Ovary (tissue), 7 donors: ENCODE measurements at regions not wholly inside any gene's neighbourhood (a gene's known extent, or its start where the extent isn't known, plus 50 kb on each side); places are given as distances from the start of the nearest gene placed in this dataset.
"Not testable (repeated sequence)": the region's sequence is repeated elsewhere in the genome, so short reads cannot be mapped to it uniquely, and the experiment has no call there.

Experiments used
- DNase-seq, 5 donors: peaks; one replicate each; pipeline ENCODE4 v3.0.0-alpha.2; 2019 to 2020
- H3K27ac ChIP-seq, 2 donors: fragments of 200-600 bp; one replicate each; pipeline versions ENCODE4 v1.5.1 to v1.8.0; 2019 to 2022
- H3K27me3 ChIP-seq: fragments of 200-600 bp; one replicate; pipeline ENCODE4 v1.8.0; 2022
- H3K36me3 ChIP-seq: fragments of 200-600 bp; sonication (generic); one replicate; pipeline ENCODE4 v1.5.1; 2019
- H3K4me1 ChIP-seq: one replicate; pipeline ENCODE4 v1.8.1; 2013; ENCODE audit warnings: mild to moderate bottlenecking, moderate library complexity; ENCODE audit not compliant: insufficient read depth
- H3K4me3 ChIP-seq: fragments of 200-600 bp; sonication (generic); one replicate; pipeline ENCODE4 v1.5.1; 2017
- H3K9me3 ChIP-seq, 2 donors: fragments of 200-600 bp in 1 of 2; sonication (generic) in 1 of 2; one replicate each; pipeline versions ENCODE4 v1.5.1 to v1.8.1; 2013 to 2019; ENCODE audit warnings: mild to moderate bottlenecking in 1 of 2, moderate library complexity in 1 of 2
- CTCF ChIP-seq, 3 donors: fragments of 450-650 bp in 2 of 3; fragments of 200-600 bp in 1 of 3; IDR thresholded peaks; one replicate each; pipeline versions ENCODE4 v1.5.1 to v1.8.0; 2016 to 2022; ENCODE audit warnings: antibody characterized with exemption in 3 of 3, mild to moderate bottlenecking in 1 of 3
- WGBS, 3 donors: extraction: QIAGEN DNeasy Blood & Tissue Kit in 1 of 3; methylation state at CpG; one replicate each; pipeline versions ENCODE4 v1.1.5 to v1.1.7; 2013 to 2017; 5-methylcytosine and 5-hydroxymethylcytosine counted together
- intact Hi-C, 4 donors: fragments of 100-400 bp; cut with DNase I; formaldehyde crosslinking; loops; one replicate each; pipeline versions ENCODE4 v1.11.0 to v1.15.1; 2022 to 2023
- donor health status: DM: no; HTN: no; CAD: no; lungs with moderate emphysema.
- donor health status: DM: no; HTN: no; CAD: no.
- donor health status: Bipolar disorder and iron deficiency.
- donor health status: DM: no; HTN: no; CAD: no.
- donor health status: DM: yes; HTN: yes; CAD: no.

GRCh38 chr7:97928844-97929243 is 56.6 kb upstream of the ASNS start:
- intact Hi-C loops, DNase-seq, H3K27me3 ChIP-seq, H3K9me3 ChIP-seq, H3K4me3 ChIP-seq, H3K27ac ChIP-seq, H3K4me1 ChIP-seq, H3K36me3 ChIP-seq: not testable (repeated sequence)
- WGBS, 3 donors, result 80 to 82% (median 82%) methylated on average over 6 of the region's 6 CpGs

- H3K27ac ChIP-seq, H3K9me3 ChIP-seq, H3K4me1 ChIP-seq, H3K36me3 ChIP-seq, intact Hi-C loops, H3K27me3 ChIP-seq: not testable (repeated sequence)
- peak; percentile 52 to 74 (median 62) for TF ChIP-seq CTCF (IDR thresholded peaks at IDR 0.05)
- peak overlapping the region; percentile 35 for H3K4me3 ChIP-seq
- 3 to 4% (median 3%) methylated on average over 36 to 80 of the region's 80 CpGs for WGBS, 3 donors
- peak; percentile 35 to 75 (median 53) for DNase-seq
Measured at GRCh38 chr7:97927790-97928748, 55.9 kb upstream of the ASNS start.
